PFSK-1 (cell line): ENCODE measurements at regions not wholly inside any gene's neighbourhood (a gene's known extent, or its start where the extent isn't known, plus 50 kb on each side); places are given as distances from the start of the nearest gene placed in this dataset.

Experiments used
- SIN3A ChIP-seq: IDR thresholded peaks from 2 replicates; pipeline ENCODE4 v1.6.1; 2012; ENCODE audit warnings: mild to moderate bottlenecking, low read length, moderate library complexity, borderline replicate concordance; ENCODE audit not compliant: insufficient read depth
- TAF1 ChIP-seq: IDR thresholded peaks from 2 replicates; pipeline ENCODE4 v1.6.1; 2012; ENCODE audit warnings: low read length, control low read depth, borderline replicate concordance; ENCODE audit not compliant: insufficient read depth
- TF ChIP-seq, protein P1 (sequence below), 2 experiments: IDR thresholded peaks; 2 replicates each; pipeline versions ENCODE4 v1.6.1 to v1.8.0; 2011 to 2012; ENCODE audit warnings: low read depth in 2 of 2, low read length in 2 of 2, control low read depth in 1 of 2, inconsistent platforms in 1 of 2, mild to moderate bottlenecking in 1 of 2, moderate library complexity in 1 of 2; ENCODE audit not compliant: insufficient read depth in 1 of 2

DNA sequence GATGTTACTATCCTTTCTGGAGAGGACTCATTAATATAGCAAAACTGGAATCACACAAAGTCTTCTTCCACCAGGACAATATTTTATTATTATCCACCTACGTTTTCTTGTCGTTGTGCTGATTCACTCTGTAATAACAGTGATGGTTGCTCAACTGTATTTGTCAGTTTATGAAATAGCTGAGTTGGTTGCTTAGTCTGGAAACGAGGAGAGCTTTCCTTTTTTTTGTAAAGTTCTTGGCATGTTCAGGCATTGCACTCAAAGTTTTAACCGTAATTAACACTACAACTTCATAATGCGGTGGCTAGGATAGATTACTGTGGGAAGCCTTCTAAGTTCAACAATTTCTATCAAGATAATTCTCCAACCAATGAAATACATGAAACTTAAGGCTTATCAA lies 131.2 kb downstream of the RAP2B start:
- TF ChIP-seq TAF1, result no peak
- TF ChIP-seq, protein P1, sequence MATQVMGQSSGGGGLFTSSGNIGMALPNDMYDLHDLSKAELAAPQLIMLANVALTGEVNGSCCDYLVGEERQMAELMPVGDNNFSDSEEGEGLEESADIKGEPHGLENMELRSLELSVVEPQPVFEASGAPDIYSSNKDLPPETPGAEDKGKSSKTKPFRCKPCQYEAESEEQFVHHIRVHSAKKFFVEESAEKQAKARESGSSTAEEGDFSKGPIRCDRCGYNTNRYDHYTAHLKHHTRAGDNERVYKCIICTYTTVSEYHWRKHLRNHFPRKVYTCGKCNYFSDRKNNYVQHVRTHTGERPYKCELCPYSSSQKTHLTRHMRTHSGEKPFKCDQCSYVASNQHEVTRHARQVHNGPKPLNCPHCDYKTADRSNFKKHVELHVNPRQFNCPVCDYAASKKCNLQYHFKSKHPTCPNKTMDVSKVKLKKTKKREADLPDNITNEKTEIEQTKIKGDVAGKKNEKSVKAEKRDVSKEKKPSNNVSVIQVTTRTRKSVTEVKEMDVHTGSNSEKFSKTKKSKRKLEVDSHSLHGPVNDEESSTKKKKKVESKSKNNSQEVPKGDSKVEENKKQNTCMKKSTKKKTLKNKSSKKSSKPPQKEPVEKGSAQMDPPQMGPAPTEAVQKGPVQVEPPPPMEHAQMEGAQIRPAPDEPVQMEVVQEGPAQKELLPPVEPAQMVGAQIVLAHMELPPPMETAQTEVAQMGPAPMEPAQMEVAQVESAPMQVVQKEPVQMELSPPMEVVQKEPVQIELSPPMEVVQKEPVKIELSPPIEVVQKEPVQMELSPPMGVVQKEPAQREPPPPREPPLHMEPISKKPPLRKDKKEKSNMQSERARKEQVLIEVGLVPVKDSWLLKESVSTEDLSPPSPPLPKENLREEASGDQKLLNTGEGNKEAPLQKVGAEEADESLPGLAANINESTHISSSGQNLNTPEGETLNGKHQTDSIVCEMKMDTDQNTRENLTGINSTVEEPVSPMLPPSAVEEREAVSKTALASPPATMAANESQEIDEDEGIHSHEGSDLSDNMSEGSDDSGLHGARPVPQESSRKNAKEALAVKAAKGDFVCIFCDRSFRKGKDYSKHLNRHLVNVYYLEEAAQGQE (IDR thresholded peaks at IDR 0.05; ENCODE audit: insufficient read depth in 1 of 2, low read depth in 2 of 2, low read length in 2 of 2), result no peak
- no peak for TF ChIP-seq SIN3A
